Glutamatergic neuron (in vitro differentiated cells): ENCODE measurements at regions not wholly inside any gene's neighbourhood (a gene's known extent, or its start where the extent isn't known, plus 50 kb on each side); places are given as distances from the start of the nearest gene placed in this dataset.

Source experiments
- DNase-seq: peaks from one replicate; pipeline ENCODE4 v3.0.0; 2022
- H3K27ac Mint-ChIP-seq: one replicate; pipeline ENCODE4 v1.8.0; 2020; ENCODE audit warnings: mild to moderate bottlenecking, mixed read lengths, inconsistent platforms; ENCODE audit not compliant: unreplicated experiment
- H3K27me3 Mint-ChIP-seq: one replicate; pipeline ENCODE4 v1.8.0; 2020; ENCODE audit warnings: mild to moderate bottlenecking, moderate library complexity, mixed read lengths, inconsistent platforms; ENCODE audit not compliant: unreplicated experiment
- H3K36me3 Mint-ChIP-seq: one replicate; pipeline ENCODE4 v1.8.0; 2020; ENCODE audit warnings: mild to moderate bottlenecking, mixed read lengths, inconsistent platforms; ENCODE audit not compliant: unreplicated experiment
- H3K4me1 Mint-ChIP-seq: one replicate; pipeline ENCODE4 v1.8.0; 2020; ENCODE audit warnings: mild to moderate bottlenecking, low read depth, mixed read lengths, inconsistent platforms; ENCODE audit not compliant: unreplicated experiment
- H3K4me3 Mint-ChIP-seq: one replicate; pipeline ENCODE4 v1.8.0; 2020; ENCODE audit warnings: mild to moderate bottlenecking, mixed read lengths, inconsistent platforms; ENCODE audit not compliant: unreplicated experiment
- H3K9me3 Mint-ChIP-seq: one replicate; pipeline ENCODE4 v1.8.0; 2020; ENCODE audit warnings: mild to moderate bottlenecking, moderate library complexity, mixed read lengths, inconsistent platforms; ENCODE audit not compliant: unreplicated experiment
- CTCF ChIP-seq: fragments of 200-600 bp; sonication (generic); IDR thresholded peaks from one replicate; pipeline ENCODE4 v1.5.0; 2021; ENCODE audit not compliant: partially characterized antibody, unreplicated experiment

GRCh38 chr10:4456279-4456678, 369.7 kb upstream of the AKR1E2 start:
- Mint-ChIP-seq H3K27me3 (no peaks in the 10 kb centered on the region), H3K4me1 (peaks cover 5% of the 10 kb centered on the region), H3K27ac (no peak overlapping the region), H3K4me3 (no peak overlapping the region), H3K9me3 (no peaks in the 10 kb centered on the region), H3K36me3 (no peaks in the 10 kb centered on the region)
- TF ChIP-seq CTCF, result no peak
- no peak for DNase-seq

GRCh38 chr10:4453950-4454349, 372.1 kb upstream of the AKR1E2 start:
- H3K27ac Mint-ChIP-seq, result no peak overlapping the region
- no peaks in the 10 kb centered on the region for H3K27me3 Mint-ChIP-seq
- no peak overlapping the region for H3K4me3 Mint-ChIP-seq
- H3K9me3 Mint-ChIP-seq, result no peaks in the 10 kb centered on the region
- no peaks in the 10 kb centered on the region for H3K36me3 Mint-ChIP-seq
- no peak for TF ChIP-seq CTCF
- no peak for DNase-seq
- peaks cover 8% of the 10 kb centered on the region for H3K4me1 Mint-ChIP-seq

GRCh38 chr10:4453276-4453675, 372.7 kb upstream of the AKR1E2 start:
- H3K4me1 Mint-ChIP-seq, result peaks cover 8% of the 10 kb centered on the region
- H3K36me3 Mint-ChIP-seq, result no peaks in the 10 kb centered on the region

GRCh38 chr10:4450981-4451908, 374.8 kb upstream of the AKR1E2 start:
- no peak for TF ChIP-seq CTCF
- no peaks in the 10 kb centered on the region for H3K9me3 Mint-ChIP-seq
- H3K4me1 Mint-ChIP-seq, result peaks cover 8% of the 10 kb centered on the region
- H3K36me3 Mint-ChIP-seq, result no peaks in the 10 kb centered on the region
- H3K4me3 Mint-ChIP-seq, result no peak overlapping the region
- DNase-seq, result no peak
- H3K27ac Mint-ChIP-seq, result no peak overlapping the region
- no peaks in the 10 kb centered on the region for H3K27me3 Mint-ChIP-seq

More at GRCh38 chr10:4453276-4453675, 372.7 kb upstream of the AKR1E2 start:
- Mint-ChIP-seq H3K27ac (no peak overlapping the region), H3K27me3 (no peaks in the 10 kb centered on the region), H3K4me3 (no peak overlapping the region), H3K9me3 (no peaks in the 10 kb centered on the region)
- no peak for TF ChIP-seq CTCF
- DNase-seq, result no peak

GRCh38 chr10:4450169-4450568, 375.8 kb upstream of the AKR1E2 start:
- Mint-ChIP-seq H3K4me3 (no peak overlapping the region), H3K9me3 (no peaks in the 10 kb centered on the region), H3K27ac (no peak overlapping the region), H3K36me3 (no peaks in the 10 kb centered on the region), H3K27me3 (no peaks in the 10 kb centered on the region), H3K4me1 (peaks cover 8% of the 10 kb centered on the region)
- no peak for TF ChIP-seq CTCF
- no peak for DNase-seq
